Right lobe of liver (tissue), 6 donors: ENCODE measurements at regions not wholly inside any gene's neighbourhood (a gene's known extent, or its start where the extent isn't known, plus 50 kb on each side); places are given as distances from the start of the nearest gene placed in this dataset.

Experiments
- ATAC-seq, 4 donors: fragments of 200-7000 bp; cut with Tn5 transposase; one replicate each; pipeline ENCODE4 v1.9.1; 2020; ENCODE audit warnings: mild to moderate bottlenecking in 4 of 4, moderate library complexity in 4 of 4
- DNase-seq, 3 donors: peaks; one replicate each; pipeline ENCODE4 v3.0.0-alpha.2; 2020
- H3K27ac ChIP-seq, 3 donors: fragments of 200-600 bp; one replicate each; pipeline ENCODE4 v1.8.0; 2022
- H3K27me3 ChIP-seq, 2 donors: fragments of 200-600 bp; one replicate each; pipeline ENCODE4 v1.8.0; 2022
- H3K36me3 ChIP-seq, 4 donors: fragments of 200-600 bp; sonication (generic) in 1 of 4; one replicate each; pipeline versions ENCODE4 v1.5.1 to v1.8.0; 2017 to 2022; ENCODE audit warnings: control low read depth in 1 of 4
- H3K4me1 ChIP-seq, 4 donors: fragments of 200-600 bp; sonication (generic) in 1 of 4; one replicate each; pipeline versions ENCODE4 v1.5.1 to v1.8.0; 2017 to 2022; ENCODE audit warnings: control low read depth in 1 of 4
- H3K4me3 ChIP-seq, 3 donors: fragments of 200-600 bp; one replicate each; pipeline ENCODE4 v1.8.0; 2022
- H3K9me3 ChIP-seq, 4 donors: fragments of 200-600 bp; sonication (generic) in 1 of 4; one replicate each; pipeline versions ENCODE4 v1.5.1 to v1.8.0; 2017 to 2022; ENCODE audit warnings: control low read depth in 1 of 4
- CTCF ChIP-seq, 4 donors: fragments of 200-600 bp in 3 of 4; fragments of 450-650 bp in 1 of 4; IDR thresholded peaks; one replicate each; pipeline versions ENCODE4 v1.5.1 to v1.8.0; 2016 to 2022; ENCODE audit warnings: antibody characterized with exemption in 4 of 4, mild to moderate bottlenecking in 2 of 4
- POLR2A ChIP-seq: fragments of 450-650 bp; IDR thresholded peaks from one replicate; pipeline ENCODE4 v1.6.1; 2017; ENCODE audit warnings: antibody characterized with exemption, mild to moderate bottlenecking
- WGBS: methylation state at CpG from one replicate; pipeline ENCODE4 v1.1.6; 2018; ENCODE audit warnings: low coverage, low lambda C conversion rate; ENCODE audit not compliant: insufficient coverage; ENCODE audit errors: missing lambda C conversion rate; 5-methylcytosine and 5-hydroxymethylcytosine counted together
- intact Hi-C, 2 donors: fragments of 100-400 bp; cut with DNase I; formaldehyde crosslinking; loops; one replicate each; pipeline versions ENCODE4 v1.11.2 to v1.14.1; 2022
- donor health status: DM: no; HTN: yes; CAD: no.
- donor health status: DM: no; HTN: no; CAD: no.
- donor health status: DM: no; HTN: no; CAD: no.
- donor health status: DM: no; HTN: yes; CAD: no.
- donor health status: DM: no; HTN: yes; CAD: no.

DNA sequence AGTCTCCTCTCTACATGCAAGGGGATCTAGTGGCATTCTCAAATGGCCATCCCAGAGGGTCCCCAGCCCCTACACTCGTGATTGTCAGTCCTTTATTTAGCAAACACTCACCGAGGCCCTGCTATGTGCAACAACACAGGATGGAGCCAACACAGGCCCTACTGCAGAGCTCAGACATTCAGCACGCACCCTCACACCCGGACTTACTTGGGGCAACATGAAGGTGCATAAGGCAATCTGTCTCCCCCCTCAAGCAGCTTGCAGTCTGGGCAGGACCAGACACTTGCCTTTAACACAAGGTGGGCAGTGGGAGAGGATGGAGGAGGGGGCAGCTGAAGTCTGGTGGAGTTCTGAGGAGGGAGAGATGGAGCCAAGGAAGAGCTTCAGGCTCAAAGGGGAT is 258.4 kb downstream of the XXYLT1 start:
- DNase-seq (peak in 1 of 3 donors; percentile 23), ATAC-seq (no peak)
- intact Hi-C loops: no loop called here

DNA sequence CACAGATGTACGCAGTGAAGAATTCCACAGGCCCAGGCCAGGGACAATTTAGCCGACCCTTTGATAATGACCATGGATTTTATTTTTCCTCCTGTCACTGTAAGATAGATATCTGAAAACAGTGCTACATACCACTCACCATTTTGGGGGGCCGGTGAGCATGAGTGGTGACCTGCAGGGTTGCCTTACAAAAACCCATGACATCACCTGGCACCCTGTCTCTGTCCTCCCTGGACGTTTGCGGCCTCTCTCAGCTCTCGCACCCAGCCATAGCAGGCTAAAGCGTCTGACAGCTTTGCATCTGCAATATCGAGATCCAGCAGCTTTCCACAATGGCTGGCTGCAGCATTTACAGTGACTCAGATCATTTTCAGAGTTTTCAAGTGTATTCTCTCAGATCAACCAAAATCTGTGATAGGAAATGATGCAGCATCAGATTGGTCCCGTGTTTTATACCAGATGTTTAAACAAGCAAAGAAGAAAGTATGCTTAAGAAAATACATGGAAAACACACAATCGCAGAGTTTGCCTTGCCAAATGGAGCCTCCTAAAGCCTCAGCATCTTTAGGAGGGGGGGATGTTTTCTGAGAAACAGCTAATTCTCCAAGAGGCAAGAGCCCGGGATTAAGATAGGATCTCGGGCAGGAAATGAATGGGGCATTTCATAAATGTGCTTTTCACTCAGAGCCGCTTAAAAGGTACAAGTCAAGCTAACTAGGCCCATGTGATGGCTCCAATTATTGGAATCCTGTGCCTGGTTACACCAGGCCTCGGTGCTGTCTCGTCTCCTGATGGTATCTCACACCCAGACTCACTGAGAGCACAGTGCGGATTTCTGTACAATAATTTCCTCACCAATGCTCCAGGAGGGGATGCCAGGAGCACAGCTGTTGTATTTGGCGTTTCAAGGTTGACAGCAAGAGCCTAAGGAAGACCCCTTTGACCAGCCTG is 257.3 kb downstream of the XXYLT1 start:
- TF ChIP-seq POLR2A (no peak), CTCF (IDR thresholded peaks at IDR 0.05) (no peak)

More for the DNA sequence above, 258.4 kb downstream of the XXYLT1 start:
- no peaks in the 10 kb centered on the region for H3K4me1 ChIP-seq
- 67% methylated on average over 2 of the region's 4 CpGs for WGBS
- H3K4me3 ChIP-seq: no peak overlapping the region
- no peak for TF ChIP-seq CTCF (IDR thresholded peaks at IDR 0.05)
- TF ChIP-seq POLR2A: no peak
- H3K36me3 ChIP-seq: no peaks in the 10 kb centered on the region
- H3K27me3 ChIP-seq: no peaks in the 10 kb centered on the region
- H3K9me3 ChIP-seq: no peaks in the 10 kb centered on the region
- no peak overlapping the region for H3K27ac ChIP-seq

DNA sequence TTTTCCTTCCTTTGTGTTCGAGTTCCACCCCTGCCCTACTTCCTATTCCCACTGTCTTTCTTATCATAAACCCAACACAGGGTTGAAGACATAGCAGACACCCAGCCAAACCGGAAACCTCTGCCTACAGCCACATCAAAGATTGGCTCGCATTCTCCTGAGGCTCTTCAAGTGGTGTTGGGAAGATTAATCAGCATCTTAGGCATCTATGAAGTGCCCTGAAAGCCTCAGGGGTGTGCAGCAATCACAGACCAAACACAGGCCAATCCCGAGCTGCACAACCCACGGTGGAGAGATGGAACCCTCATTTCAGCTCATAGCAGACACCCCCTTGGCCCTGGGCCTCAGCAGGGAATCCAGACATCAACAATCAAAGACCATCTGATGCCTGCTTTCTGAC is 255.9 kb downstream of the XXYLT1 start:
- Histone ChIP-seq H3K27ac (no peak overlapping the region), H3K27me3 (no peaks in the 10 kb centered on the region), H3K36me3 (no peaks in the 10 kb centered on the region), H3K9me3 (no peaks in the 10 kb centered on the region), H3K4me1 (no peaks in the 10 kb centered on the region), H3K4me3 (no peak overlapping the region)
- TF ChIP-seq CTCF (IDR thresholded peaks at IDR 0.05) (no peak), POLR2A (no peak)
- intact Hi-C loops: no loop called here
- WGBS: 43% methylated on average over 5 of the region's 5 CpGs
- peak; percentile 25 to 42 (median 42) for ATAC-seq
- peak in 1 of 3 donors; percentile 38 for DNase-seq

More for the DNA sequence above, 257.3 kb downstream of the XXYLT1 start:
- no peaks in the 10 kb centered on the region for H3K27me3 ChIP-seq
- no peaks in the 10 kb centered on the region for H3K4me1 ChIP-seq
- no peak overlapping the region for H3K27ac ChIP-seq
- H3K4me3 ChIP-seq: no peak overlapping the region
- H3K36me3 ChIP-seq: no peaks in the 10 kb centered on the region
- 83% methylated on average over 14 of the region's 17 CpGs for WGBS
- DNase-seq: peak in 1 of 3 donors; percentile 39
- intact Hi-C loops: no loop called here
- ATAC-seq: no peak
- H3K9me3 ChIP-seq: no peaks in the 10 kb centered on the region

DNA sequence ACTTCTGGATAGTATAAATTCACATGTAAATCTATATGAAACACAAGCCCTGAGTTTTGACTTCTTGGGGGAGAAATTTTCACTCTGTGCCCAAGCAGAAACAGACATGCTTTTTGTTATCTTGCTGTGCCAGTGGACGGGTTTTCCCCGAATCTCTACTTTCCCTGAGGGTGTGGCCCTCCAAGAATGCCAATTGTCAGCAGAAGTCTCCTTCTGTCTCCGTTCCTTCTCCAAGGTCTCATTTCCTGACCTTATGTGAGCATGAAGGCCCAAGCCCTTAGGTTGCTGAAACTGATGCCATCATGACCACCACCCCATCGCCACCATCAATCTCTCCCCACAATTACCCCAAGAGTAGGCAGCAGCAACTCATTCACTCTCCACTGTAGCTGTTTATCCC is 253.8 kb downstream of the XXYLT1 start:
- H3K9me3 ChIP-seq: no peaks in the 10 kb centered on the region
- no peak overlapping the region for H3K4me3 ChIP-seq
- peak in 1 of 3 donors; percentile 20 for DNase-seq
- WGBS: 35% methylated on average over 4 of the region's 4 CpGs
- H3K36me3 ChIP-seq: no peaks in the 10 kb centered on the region
- no peak overlapping the region for H3K27ac ChIP-seq
- no peaks in the 10 kb centered on the region for H3K4me1 ChIP-seq
- no peaks in the 10 kb centered on the region for H3K27me3 ChIP-seq
- ATAC-seq: no peak
- TF ChIP-seq POLR2A (no peak), CTCF (IDR thresholded peaks at IDR 0.05) (no peak)
- intact Hi-C loops: no loop called here
